ENCODE measurements at regions not wholly inside any gene's neighbourhood (a gene's known extent, or its start where the extent isn't known, plus 50 kb on each side); places are given as distances from the start of the nearest gene placed in this dataset.

GRCh38 chr21:26683996-26684395 is 110.9 kb upstream of the CYYR1 start:
- H3K27me3 ChIP-seq (ENCODE audit: control insufficient read depth, insufficient read depth, low read length): no peaks in the 10 kb centered on the region
- H3K4me1 ChIP-seq (ENCODE audit: control insufficient read depth, insufficient read depth, low read length): no peaks in the 10 kb centered on the region
- no peak overlapping the region for H3K27ac ChIP-seq (ENCODE audit: low read depth, low read length)
- H3K4me3 ChIP-seq (ENCODE audit: low read length): no peak overlapping the region
- no peak overlapping the region for H3K9ac ChIP-seq (ENCODE audit: low read length)
- no peaks in the 10 kb centered on the region for H3K36me3 ChIP-seq (ENCODE audit: control insufficient read depth, insufficient read depth, low read length)

- H3K9ac ChIP-seq (ENCODE audit: low read length): no peak overlapping the region
- no peaks in the 10 kb centered on the region for H3K27me3 ChIP-seq (ENCODE audit: control insufficient read depth, insufficient read depth, low read length)
- no peak overlapping the region for H3K4me3 ChIP-seq (ENCODE audit: low read length)
- H3K36me3 ChIP-seq (ENCODE audit: control insufficient read depth, insufficient read depth, low read length): no peaks in the 10 kb centered on the region
- H3K4me1 ChIP-seq (ENCODE audit: control insufficient read depth, insufficient read depth, low read length): no peaks in the 10 kb centered on the region
- H3K27ac ChIP-seq (ENCODE audit: low read depth, low read length): no peak overlapping the region
These were observed 106.2 kb upstream of the CYYR1 start for GRCh38 chr21:26679284-26679683.

- no peak overlapping the region for H3K4me3 ChIP-seq (ENCODE audit: low read length)
- H3K27me3 ChIP-seq (ENCODE audit: control insufficient read depth, insufficient read depth, low read length): no peaks in the 10 kb centered on the region
- no peaks in the 10 kb centered on the region for H3K36me3 ChIP-seq (ENCODE audit: control insufficient read depth, insufficient read depth, low read length)
These were observed 101.2 kb upstream of the CYYR1 start for GRCh38 chr21:26674323-26674722.

GRCh38 chr21:26669215-26669764 is 96.2 kb upstream of the CYYR1 start:
- no peak overlapping the region for H3K27ac ChIP-seq (ENCODE audit: low read depth, low read length)
- H3K27me3 ChIP-seq (ENCODE audit: control insufficient read depth, insufficient read depth, low read length): no peaks in the 10 kb centered on the region
- no peaks in the 10 kb centered on the region for H3K36me3 ChIP-seq (ENCODE audit: control insufficient read depth, insufficient read depth, low read length)
- no peaks in the 10 kb centered on the region for H3K4me1 ChIP-seq (ENCODE audit: control insufficient read depth, insufficient read depth, low read length)
- H3K4me3 ChIP-seq (ENCODE audit: low read length): no peak overlapping the region
- no peak overlapping the region for H3K9ac ChIP-seq (ENCODE audit: low read length)

More at GRCh38 chr21:26674323-26674722, 101.2 kb upstream of the CYYR1 start:
- Histone ChIP-seq H3K4me1 (ENCODE audit: control insufficient read depth, insufficient read depth, low read length) (no peaks in the 10 kb centered on the region), H3K9ac (ENCODE audit: low read length) (no peak overlapping the region), H3K27ac (ENCODE audit: low read depth, low read length) (no peak overlapping the region)

- Histone ChIP-seq H3K27ac (ENCODE audit: low read depth, low read length) (no peak overlapping the region), H3K27me3 (ENCODE audit: control insufficient read depth, insufficient read depth, low read length) (no peaks in the 10 kb centered on the region), H3K9ac (ENCODE audit: low read length) (no peak overlapping the region), H3K4me3 (ENCODE audit: low read length) (no peak overlapping the region), H3K36me3 (ENCODE audit: control insufficient read depth, insufficient read depth, low read length) (no peaks in the 10 kb centered on the region), H3K4me1 (ENCODE audit: control insufficient read depth, insufficient read depth, low read length) (no peaks in the 10 kb centered on the region)
These were observed 86.7 kb upstream of the CYYR1 start for GRCh38 chr21:26659757-26660156.

GRCh38 chr21:26659182-26659581 is 86.1 kb upstream of the CYYR1 start:
- Histone ChIP-seq H3K36me3 (ENCODE audit: control insufficient read depth, insufficient read depth, low read length) (no peaks in the 10 kb centered on the region), H3K4me1 (ENCODE audit: control insufficient read depth, insufficient read depth, low read length) (no peaks in the 10 kb centered on the region), H3K27me3 (ENCODE audit: control insufficient read depth, insufficient read depth, low read length) (no peaks in the 10 kb centered on the region), H3K27ac (ENCODE audit: low read depth, low read length) (no peak overlapping the region), H3K9ac (ENCODE audit: low read length) (no peak overlapping the region), H3K4me3 (ENCODE audit: low read length) (no peak overlapping the region)

GRCh38 chr21:26655460-26655859 is 82.4 kb upstream of the CYYR1 start:
- Histone ChIP-seq H3K9ac (ENCODE audit: low read length) (no peak overlapping the region), H3K36me3 (ENCODE audit: control insufficient read depth, insufficient read depth, low read length) (no peaks in the 10 kb centered on the region), H3K4me3 (ENCODE audit: low read length) (no peak overlapping the region), H3K4me1 (ENCODE audit: control insufficient read depth, insufficient read depth, low read length) (no peaks in the 10 kb centered on the region), H3K27ac (ENCODE audit: low read depth, low read length) (no peak overlapping the region), H3K27me3 (ENCODE audit: control insufficient read depth, insufficient read depth, low read length) (no peaks in the 10 kb centered on the region)

- Histone ChIP-seq H3K36me3 (ENCODE audit: control insufficient read depth, insufficient read depth, low read length) (no peaks in the 10 kb centered on the region), H3K4me3 (ENCODE audit: low read length) (no peak overlapping the region), H3K27ac (ENCODE audit: low read depth, low read length) (no peak overlapping the region), H3K27me3 (ENCODE audit: control insufficient read depth, insufficient read depth, low read length) (no peaks in the 10 kb centered on the region), H3K4me1 (ENCODE audit: control insufficient read depth, insufficient read depth, low read length) (no peaks in the 10 kb centered on the region), H3K9ac (ENCODE audit: low read length) (no peak overlapping the region)
These were observed 80.3 kb upstream of the CYYR1 start for GRCh38 chr21:26653430-26653829.

GRCh38 chr21:26652854-26653253 is 79.8 kb upstream of the CYYR1 start:
- Histone ChIP-seq H3K4me3 (ENCODE audit: low read length) (no peak overlapping the region), H3K36me3 (ENCODE audit: control insufficient read depth, insufficient read depth, low read length) (no peaks in the 10 kb centered on the region), H3K27ac (ENCODE audit: low read depth, low read length) (no peak overlapping the region), H3K4me1 (ENCODE audit: control insufficient read depth, insufficient read depth, low read length) (no peaks in the 10 kb centered on the region), H3K27me3 (ENCODE audit: control insufficient read depth, insufficient read depth, low read length) (no peaks in the 10 kb centered on the region), H3K9ac (ENCODE audit: low read length) (no peak overlapping the region)

GRCh38 chr21:26641062-26641461 is 68.0 kb upstream of the CYYR1 start:
- Histone ChIP-seq H3K4me1 (ENCODE audit: control insufficient read depth, insufficient read depth, low read length) (no peaks in the 10 kb centered on the region), H3K27me3 (ENCODE audit: control insufficient read depth, insufficient read depth, low read length) (no peaks in the 10 kb centered on the region)

GRCh38 chr21:26637201-26637745 is 64.2 kb upstream of the CYYR1 start:
- Histone ChIP-seq H3K4me1 (ENCODE audit: control insufficient read depth, insufficient read depth, low read length) (no peaks in the 10 kb centered on the region), H3K4me3 (ENCODE audit: low read length) (no peak overlapping the region), H3K36me3 (ENCODE audit: control insufficient read depth, insufficient read depth, low read length) (no peaks in the 10 kb centered on the region), H3K27ac (ENCODE audit: low read depth, low read length) (no peak overlapping the region), H3K27me3 (ENCODE audit: control insufficient read depth, insufficient read depth, low read length) (no peaks in the 10 kb centered on the region), H3K9ac (ENCODE audit: low read length) (no peak overlapping the region)

More at GRCh38 chr21:26641062-26641461, 68.0 kb upstream of the CYYR1 start:
- Histone ChIP-seq H3K36me3 (ENCODE audit: control insufficient read depth, insufficient read depth, low read length) (no peaks in the 10 kb centered on the region), H3K27ac (ENCODE audit: low read depth, low read length) (no peak overlapping the region), H3K4me3 (ENCODE audit: low read length) (no peak overlapping the region), H3K9ac (ENCODE audit: low read length) (no peak overlapping the region)

GRCh38 chr21:26635681-26636080 is 62.6 kb upstream of the CYYR1 start:
- Histone ChIP-seq H3K27me3 (ENCODE audit: control insufficient read depth, insufficient read depth, low read length) (no peaks in the 10 kb centered on the region), H3K4me3 (ENCODE audit: low read length) (no peak overlapping the region), H3K36me3 (ENCODE audit: control insufficient read depth, insufficient read depth, low read length) (no peaks in the 10 kb centered on the region)

GRCh38 chr21:26632691-26633090 is 59.6 kb upstream of the CYYR1 start:
- Histone ChIP-seq H3K36me3 (ENCODE audit: control insufficient read depth, insufficient read depth, low read length) (no peaks in the 10 kb centered on the region), H3K27ac (ENCODE audit: low read depth, low read length) (no peak overlapping the region), H3K27me3 (ENCODE audit: control insufficient read depth, insufficient read depth, low read length) (no peaks in the 10 kb centered on the region), H3K9ac (ENCODE audit: low read length) (no peak overlapping the region), H3K4me3 (ENCODE audit: low read length) (no peak overlapping the region), H3K4me1 (ENCODE audit: control insufficient read depth, insufficient read depth, low read length) (no peaks in the 10 kb centered on the region)

More at GRCh38 chr21:26635681-26636080, 62.6 kb upstream of the CYYR1 start:
- Histone ChIP-seq H3K27ac (ENCODE audit: low read depth, low read length) (no peak overlapping the region), H3K9ac (ENCODE audit: low read length) (no peak overlapping the region), H3K4me1 (ENCODE audit: control insufficient read depth, insufficient read depth, low read length) (no peaks in the 10 kb centered on the region)

All from rectal smooth muscle tissue (tissue), 1 donor.